Mammary epithelial cell (primary cell): ENCODE measurements at regions not wholly inside any gene's neighbourhood (a gene's known extent, or its start where the extent isn't known, plus 50 kb on each side); places are given as distances from the start of the nearest gene placed in this dataset.
A peak's percentile ranks its signal among the peaks of the same experiment; 100 is the strongest.

Experiments
- CTCF ChIP-seq, 2 donors: IDR thresholded peaks in 1 of 2; conservative IDR thresholded peaks in 1 of 2; 2 replicates each; pipeline ENCODE4 v1.5.1; 2011 to 2012; ENCODE audit warnings: inconsistent platforms in 2 of 2, low read length in 2 of 2, mild to moderate bottlenecking in 2 of 2, control low read depth in 1 of 2, low read depth in 1 of 2; ENCODE audit not compliant: insufficient read depth in 1 of 2; ENCODE audit errors: extremely low read depth in 1 of 2
- EZH2 ChIP-seq: IDR thresholded peaks from 2 replicates; pipeline ENCODE4 v1.6.1; 2012; ENCODE audit warnings: low read length, inconsistent platforms, borderline replicate concordance

- TF ChIP-seq CTCF (conservative IDR thresholded peaks at IDR 0.05 in 1 of 2, IDR thresholded peaks at IDR 0.05 in 1 of 2; ENCODE audit: extremely low read depth in 1 of 2, insufficient read depth in 1 of 2, low read depth in 1 of 2, low read length in 2 of 2) (peak; percentile 60 to 76), EZH2 (no peak)
Observed at GRCh38 chr10:6667679-6668270, 87.7 kb upstream of the PRKCQ start.
